GM21528 (cell line): ENCODE measurements at regions not wholly inside any gene's neighbourhood (a gene's known extent, or its start where the extent isn't known, plus 50 kb on each side); places are given as distances from the start of the nearest gene placed in this dataset.

ENCODE experiments used
- ATAC-seq: cut with Tn5 transposase; IDR thresholded peaks from one replicate; pipeline ENCODE4 v1.9.1; 2021; ENCODE audit warnings: mild to moderate bottlenecking, moderate library complexity; ENCODE audit not compliant: unreplicated experiment, low FRiP score

GRCh38 chr18:53764086-53764485 is 460.4 kb downstream of the MBD2 start:
- ATAC-seq, result no peak

GRCh38 chr18:53757328-53757727 is 467.1 kb downstream of the MBD2 start:
- no peak for ATAC-seq

- ATAC-seq, result no peak
These were observed 467.9 kb downstream of the MBD2 start for GRCh38 chr18:53756610-53756972.

GRCh38 chr18:53755914-53756609 is 468.4 kb downstream of the MBD2 start:
- no peak for ATAC-seq

GRCh38 chr18:53754154-53754553 is 470.3 kb downstream of the MBD2 start:
- ATAC-seq, result no peak

GRCh38 chr18:53753601-53754000 is 470.9 kb downstream of the MBD2 start:
- ATAC-seq, result no peak

- ATAC-seq, result no peak
These were observed 471.6 kb downstream of the MBD2 start for GRCh38 chr18:53752781-53753367.

- no peak for ATAC-seq
These were observed 474.7 kb downstream of the MBD2 start for GRCh38 chr18:53749766-53750165.

- ATAC-seq, result no peak
These were observed 476.8 kb downstream of the MBD2 start for GRCh38 chr18:53747663-53748160.

- ATAC-seq, result no peak
These were observed 477.3 kb downstream of the MBD2 start for GRCh38 chr18:53747210-53747609.

- ATAC-seq, result no peak
These were observed 478.5 kb downstream of the MBD2 start for GRCh38 chr18:53745986-53746385.

- ATAC-seq, result no peak
These were observed 479.1 kb downstream of the MBD2 start for GRCh38 chr18:53745224-53745967.

- no peak for ATAC-seq
These were observed 484.8 kb downstream of the MBD2 start for GRCh38 chr18:53739700-53740099.

- no peak for ATAC-seq
These were observed 488.9 kb downstream of the MBD2 start for GRCh38 chr18:53735526-53735925.

- ATAC-seq, result no peak
These were observed 509.1 kb downstream of the MBD2 start for GRCh38 chr18:53715243-53715853.

GRCh38 chr18:53710080-53710479 is 514.4 kb downstream of the MBD2 start:
- no peak for ATAC-seq

- no peak for ATAC-seq
These were observed 522.0 kb downstream of the MBD2 start for GRCh38 chr18:53702480-53702879.

GRCh38 chr18:53701697-53702096 is 522.8 kb downstream of the MBD2 start:
- no peak for ATAC-seq

- ATAC-seq, result no peak
These were observed 525.6 kb downstream of the MBD2 start for GRCh38 chr18:53698907-53699306.

GRCh38 chr18:53689886-53690285 is 534.6 kb downstream of the MBD2 start:
- no peak for ATAC-seq

GRCh38 chr18:53686965-53687364 is 537.5 kb downstream of the MBD2 start:
- no peak for ATAC-seq
